GM10266 (cell line): ENCODE measurements at regions not wholly inside any gene's neighbourhood (a gene's known extent, or its start where the extent isn't known, plus 50 kb on each side); places are given as distances from the start of the nearest gene placed in this dataset.
"Not testable (repeated sequence)": the region's sequence is repeated elsewhere in the genome, so short reads cannot be mapped to it uniquely, and the experiment has no call there.

Experiments used
- DNase-seq: peaks from one replicate; pipeline ENCODE4 v3.0.0; 2012; ENCODE audit errors: extremely low spot score
- CTCF ChIP-seq: IDR thresholded peaks from 2 replicates; pipeline ENCODE4 v1.5.1; 2012; ENCODE audit warnings: mild to moderate bottlenecking, low read depth; ENCODE audit not compliant: control insufficient read depth, insufficient read depth; ENCODE audit errors: missing control alignments

GRCh38 chr14:82661258-82661657 is 1127.6 kb upstream of the SEL1L start:
- no peak for TF ChIP-seq CTCF
- DNase-seq = no peak

- TF ChIP-seq CTCF = no peak
- no peak for DNase-seq
Observed at GRCh38 chr14:82667006-82667405, 1133.4 kb upstream of the SEL1L start.

- no peak for TF ChIP-seq CTCF
- no peak for DNase-seq
Observed at GRCh38 chr14:82667501-82667900, 1133.8 kb upstream of the SEL1L start.

GRCh38 chr14:82676403-82676802 is 1142.8 kb upstream of the SEL1L start:
- TF ChIP-seq CTCF = no peak
- no peak for DNase-seq

- TF ChIP-seq CTCF = no peak
- DNase-seq = no peak
Observed at GRCh38 chr14:82689948-82690347, 1156.3 kb upstream of the SEL1L start.

- DNase-seq = not testable (repeated sequence)
Observed at GRCh38 chr14:82691191-82691590, 1157.5 kb upstream of the SEL1L start.

- TF ChIP-seq CTCF = no peak
- no peak for DNase-seq
Observed at GRCh38 chr14:82694820-82695219, 1161.2 kb upstream of the SEL1L start.

GRCh38 chr14:82704218-82704617 is 1170.6 kb upstream of the SEL1L start:
- no peak for TF ChIP-seq CTCF

More at GRCh38 chr14:82704218-82704617, 1170.6 kb upstream of the SEL1L start:
- no peak for DNase-seq
